B cell (primary cell): ENCODE measurements at regions not wholly inside any gene's neighbourhood (a gene's known extent, or its start where the extent isn't known, plus 50 kb on each side); places are given as distances from the start of the nearest gene placed in this dataset.

Experiments used
- ATAC-seq: fragments of 200-7000 bp; cut with Tn5 transposase; one replicate; pipeline ENCODE4 v1.10.0; 2021; ENCODE audit warnings: low read depth, mild to moderate bottlenecking, moderate number of reproducible peaks, moderate library complexity
- CTCF ChIA-PET: fragments of 350-600 bp; sonication (Branson Sonifier 250); formaldehyde crosslinking; loops from one replicate; lab custom pipeline; 2021; ENCODE audit warnings: antibody characterized with exemption, inconsistent platforms; lab: Charles Lee
- POLR2A ChIA-PET: fragments of 350-600 bp; sonication (Branson Sonifier 250); formaldehyde crosslinking; loops from one replicate; lab custom pipeline; 2021; ENCODE audit warnings: antibody characterized with exemption; lab: Charles Lee
- DNase-seq: peaks from one replicate; pipeline ENCODE4 v3.0.0; 2013
- H2AFZ ChIP-seq: 2 replicates; pipeline ENCODE4 v1.6.1; 2012; ENCODE audit warnings: mild to moderate bottlenecking, low read depth, low read length; ENCODE audit not compliant: insufficient read depth, poor library complexity, severe bottlenecking
- H3K27ac ChIP-seq, 2 donors: 1 replicate in 1 of 2; 2 replicates in 1 of 2; pipeline ENCODE4 v1.5.1; 2012 to 2013; ENCODE audit warnings: low read length in 2 of 2, mild to moderate bottlenecking in 2 of 2, moderate library complexity in 1 of 2
- H3K27me3 ChIP-seq, 4 experiments: fragments of 200-600 bp in 1 of 4; sonication (generic) in 1 of 4; replicated peaks in 1 of 4; 1 replicate in 2 of 4; 2 replicates in 2 of 4; pipeline versions ENCODE4 v1.6.1 to v1.7.0; 2013 to 2016; ENCODE audit warnings: low read length in 3 of 4, mild to moderate bottlenecking in 2 of 4, mixed read lengths in 1 of 4, moderate library complexity in 1 of 4; ENCODE audit not compliant: insufficient read depth in 4 of 4, control insufficient read depth in 3 of 4; ENCODE audit errors: control extremely low read depth in 1 of 4
- H3K36me3 ChIP-seq, 2 experiments: replicated peaks in 1 of 2; 1 replicate in 1 of 2; 2 replicates in 1 of 2; pipeline versions ENCODE4 v1.6.1 to v1.7.1; 2013; ENCODE audit warnings: low read length in 1 of 2; ENCODE audit not compliant: insufficient read depth in 2 of 2, control insufficient read depth in 1 of 2; ENCODE audit errors: control extremely low read depth in 1 of 2, extremely low read depth in 1 of 2
- H3K4me1 ChIP-seq, 2 donors: fragments of 200-600 bp in 1 of 2; sonication (generic) in 1 of 2; 1 replicate in 1 of 2; 2 replicates in 1 of 2; pipeline versions ENCODE4 v1.5.1 to v1.6.1; 2013 to 2017; ENCODE audit warnings: low read length in 2 of 2; ENCODE audit not compliant: control insufficient read depth in 2 of 2, insufficient read depth in 2 of 2
- H3K4me2 ChIP-seq: replicated peaks from 2 replicates; pipeline ENCODE3; 2012; ENCODE audit warnings: mild to moderate bottlenecking, low read depth, low read length; ENCODE audit not compliant: poor library complexity, severe bottlenecking
- H3K4me3 ChIP-seq, 5 experiments: fragments of 200-600 bp in 1 of 5; sonication (generic) in 1 of 5; 1 replicate in 3 of 5; 2 replicates in 2 of 5; pipeline versions ENCODE4 v1.5.1 to v1.7.0; 2011 to 2016; ENCODE audit warnings: low read length in 4 of 5, mild to moderate bottlenecking in 4 of 5, low read depth in 2 of 5, control low read depth in 1 of 5, moderate library complexity in 1 of 5; ENCODE audit not compliant: insufficient read depth in 1 of 5; ENCODE audit errors: control extremely low read depth in 1 of 5, extremely low read depth in 1 of 5
- H3K79me2 ChIP-seq: fragments of 200-600 bp; sonication (generic); one replicate; pipeline ENCODE4 v1.6.0; 2016; ENCODE audit warnings: low read length; ENCODE audit not compliant: control insufficient read depth, insufficient read depth
- H3K9ac ChIP-seq: fragments of 200-600 bp; sonication (generic); 2 replicates; pipeline ENCODE4 v1.6.1; 2017; ENCODE audit warnings: mild to moderate bottlenecking, low read length, moderate library complexity
- H3K9me3 ChIP-seq, 3 donors: one replicate each; pipeline versions ENCODE4 v1.6.1 to v1.7.1; 2013; ENCODE audit warnings: low read length in 2 of 3; ENCODE audit not compliant: control insufficient read depth in 2 of 3, insufficient read depth in 1 of 3; ENCODE audit errors: control extremely low read depth in 1 of 3
- H4K20me1 ChIP-seq: 2 replicates; pipeline ENCODE4 v1.6.0; 2012; ENCODE audit warnings: mild to moderate bottlenecking, low read length; ENCODE audit not compliant: insufficient read depth, control insufficient read depth, poor library complexity, severe bottlenecking
- H3K27ac Mint-ChIP-seq: one replicate; pipeline ENCODE4 v1.8.0; 2021; ENCODE audit warnings: mixed read lengths
- H3K27me3 Mint-ChIP-seq: one replicate; pipeline ENCODE4 v1.8.0; 2021; ENCODE audit warnings: mixed read lengths
- H3K4me1 Mint-ChIP-seq: one replicate; pipeline ENCODE4 v1.8.0; 2021; ENCODE audit warnings: mixed read lengths
- H3K4me3 Mint-ChIP-seq: one replicate; pipeline ENCODE4 v1.8.0; 2021; ENCODE audit warnings: mixed read lengths
- H3K9me3 Mint-ChIP-seq: one replicate; pipeline ENCODE4 v1.8.0; 2022; ENCODE audit warnings: mixed read lengths; ENCODE audit not compliant: insufficient read depth
- EZH2 ChIP-seq: IDR thresholded peaks from 2 replicates; pipeline ENCODE4 v1.6.1; 2012; ENCODE audit warnings: borderline replicate concordance, low read depth, mild to moderate bottlenecking, moderate library complexity, low read length; ENCODE audit not compliant: insufficient read depth, poor library complexity, severe bottlenecking
- WGBS: methylation state at CpG from one replicate; pipeline ENCODE4 v1.1.5; 2013; ENCODE audit warnings: missing lambda C conversion rate; ENCODE audit not compliant: insufficient coverage; 5-methylcytosine and 5-hydroxymethylcytosine counted together
- intact Hi-C: fragments of 100-400 bp; cut with micrococcal nuclease; formaldehyde crosslinking; loops from one replicate; pipeline ENCODE4 v1.10.0; 2022
- TF ChIP-seq, protein P1 (sequence below): fragments of 200-600 bp; IDR thresholded peaks from one replicate; pipeline ENCODE4 v1.8.0; 2022; ENCODE audit warnings: antibody characterized with exemption, mild to moderate bottlenecking

DNA sequence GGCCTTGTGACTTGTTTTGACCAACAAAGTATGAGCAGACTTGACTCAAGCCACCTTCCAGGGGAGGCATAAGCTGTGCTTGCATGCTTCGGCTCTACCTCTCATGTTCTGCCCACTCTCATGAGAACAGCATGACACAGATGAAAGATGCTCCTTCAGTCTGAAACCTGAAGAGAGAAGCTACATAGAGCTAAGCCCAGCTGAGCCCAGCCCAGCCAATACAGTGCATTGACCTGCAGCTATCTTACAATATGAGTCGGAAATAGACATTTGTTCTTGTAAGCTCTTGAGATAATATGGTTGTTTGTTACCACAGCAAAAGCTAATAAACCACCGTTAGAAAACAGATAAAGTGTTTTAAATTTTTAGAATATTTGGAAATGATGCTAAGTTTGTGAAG lies 426.7 kb upstream of the PKDCC start:
- intact Hi-C loops = no loop called here

DNA sequence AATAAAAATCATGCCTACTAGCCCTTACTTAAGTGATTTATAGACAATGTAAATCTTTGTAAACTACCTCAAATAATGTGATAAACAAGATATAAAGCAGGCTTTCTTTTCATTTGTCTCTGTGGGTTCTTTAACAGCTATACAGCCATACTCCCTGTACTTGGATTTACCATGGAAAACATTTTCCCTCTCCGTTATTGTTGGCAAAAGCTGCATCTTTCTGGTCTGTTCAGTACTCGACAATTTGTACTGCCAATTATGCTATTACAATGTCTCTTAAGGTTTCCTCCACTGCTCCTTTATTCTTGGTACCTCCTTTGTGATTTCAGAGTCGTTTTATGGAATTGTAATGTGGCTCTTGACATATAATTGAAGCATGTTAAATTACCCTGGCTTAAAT lies 426.3 kb upstream of the PKDCC start:
- H3K9me3 Mint-ChIP-seq = no peaks in the 10 kb centered on the region
- intact Hi-C loops = no loop called here
- H3K79me2 ChIP-seq = no peaks in the 10 kb centered on the region
- H3K27ac ChIP-seq = no peak overlapping the region
- no peaks in the 10 kb centered on the region for H3K27me3 ChIP-seq
- no peak overlapping the region for H3K4me3 ChIP-seq
- ChIA-PET POLR2A (no interaction called here), CTCF (no interaction called here)
- H3K9ac ChIP-seq = no peak overlapping the region
- H4K20me1 ChIP-seq = no peaks in the 10 kb centered on the region
- no peak overlapping the region for H2AFZ ChIP-seq
- H3K27ac Mint-ChIP-seq = no peak overlapping the region
- no CpG with 5 or more reads among the region's 3 CpGs for WGBS
- no peak for DNase-seq
- H3K4me3 Mint-ChIP-seq = no peak overlapping the region
- TF ChIP-seq, protein P1, sequence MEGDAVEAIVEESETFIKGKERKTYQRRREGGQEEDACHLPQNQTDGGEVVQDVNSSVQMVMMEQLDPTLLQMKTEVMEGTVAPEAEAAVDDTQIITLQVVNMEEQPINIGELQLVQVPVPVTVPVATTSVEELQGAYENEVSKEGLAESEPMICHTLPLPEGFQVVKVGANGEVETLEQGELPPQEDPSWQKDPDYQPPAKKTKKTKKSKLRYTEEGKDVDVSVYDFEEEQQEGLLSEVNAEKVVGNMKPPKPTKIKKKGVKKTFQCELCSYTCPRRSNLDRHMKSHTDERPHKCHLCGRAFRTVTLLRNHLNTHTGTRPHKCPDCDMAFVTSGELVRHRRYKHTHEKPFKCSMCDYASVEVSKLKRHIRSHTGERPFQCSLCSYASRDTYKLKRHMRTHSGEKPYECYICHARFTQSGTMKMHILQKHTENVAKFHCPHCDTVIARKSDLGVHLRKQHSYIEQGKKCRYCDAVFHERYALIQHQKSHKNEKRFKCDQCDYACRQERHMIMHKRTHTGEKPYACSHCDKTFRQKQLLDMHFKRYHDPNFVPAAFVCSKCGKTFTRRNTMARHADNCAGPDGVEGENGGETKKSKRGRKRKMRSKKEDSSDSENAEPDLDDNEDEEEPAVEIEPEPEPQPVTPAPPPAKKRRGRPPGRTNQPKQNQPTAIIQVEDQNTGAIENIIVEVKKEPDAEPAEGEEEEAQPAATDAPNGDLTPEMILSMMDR = no peak
- no peak for TF ChIP-seq EZH2
- no peaks in the 10 kb centered on the region for H3K36me3 ChIP-seq
- H3K4me2 ChIP-seq = no peak overlapping the region
- H3K9me3 ChIP-seq = no peaks in the 10 kb centered on the region
- H3K4me1 ChIP-seq = no peaks in the 10 kb centered on the region
- no peak for ATAC-seq
- H3K4me1 Mint-ChIP-seq = no peaks in the 10 kb centered on the region
- H3K27me3 Mint-ChIP-seq = peaks cover 6% of the 10 kb centered on the region

More for the DNA sequence above, 426.7 kb upstream of the PKDCC start:
- Histone ChIP-seq H3K4me2 (no peak overlapping the region), H3K27ac (no peak overlapping the region), H4K20me1 (no peaks in the 10 kb centered on the region), H3K4me1 (no peaks in the 10 kb centered on the region), H3K9ac (no peak overlapping the region), H3K79me2 (no peaks in the 10 kb centered on the region), H3K36me3 (no peaks in the 10 kb centered on the region), H3K9me3 (no peaks in the 10 kb centered on the region), H3K27me3 (no peaks in the 10 kb centered on the region), H2AFZ (no peak overlapping the region), H3K4me3 (no peak overlapping the region)
- DNase-seq (no peak), ATAC-seq (no peak)
- Mint-ChIP-seq H3K27me3 (peaks cover 6% of the 10 kb centered on the region), H3K4me1 (no peaks in the 10 kb centered on the region), H3K4me3 (no peak overlapping the region), H3K9me3 (no peaks in the 10 kb centered on the region), H3K27ac (no peak overlapping the region)
- ChIA-PET CTCF (no interaction called here), POLR2A (no interaction called here)
- 86% methylated on average over 1 of the region's 3 CpGs for WGBS
- TF ChIP-seq, protein P1 = no peak
- no peak for TF ChIP-seq EZH2
